K562 (cell line): ENCODE measurements at regions not wholly inside any gene's neighbourhood (a gene's known extent, or its start where the extent isn't known, plus 50 kb on each side); places are given as distances from the start of the nearest gene placed in this dataset.

Source experiments
- ATAC-seq: fragments of 200-7000 bp; cut with Tn5 transposase; 3 replicates; pipeline ENCODE4 v1.9.1; 2020; ENCODE audit warnings: moderate library complexity
- BruUV-seq: library from RNA; stranded (reverse); fragments of 400-500 nt; replicated peaks from 2 replicates; lab custom pipeline; 2021; lab: Mats Ljungman, UMichigan
- CTCF ChIA-PET: fragments of 300-600 bp; formaldehyde crosslinking; extraction: SDS; loops from one replicate; lab custom pipeline; 2021; ENCODE audit warnings: low intra/inter-chr PET ratio; lab: Yijun Ruan, JAX
- POLR2A ChIA-PET: fragments of 300-600, 350-650 bp; sonication (Branson Sonifier 250); formaldehyde crosslinking; extraction: SDS; loops from one replicate; lab custom pipeline; 2021; ENCODE audit warnings: antibody characterized with exemption, inconsistent platforms; lab: Yijun Ruan, JAX
- DNase-seq, 4 experiments: peaks; one replicate each; pipeline versions ENCODE4 v3.0.0 to v3.0.0-alpha.2; 2011 to 2018; ENCODE audit warnings: low spot score in 3 of 4, mixed read lengths in 3 of 4; ENCODE audit errors: extremely low read depth in 1 of 4
- FAIRE-seq: peaks from 2 replicates; lab custom pipeline; 2011; peaks lifted over from hg19 to GRCh38; lab: Jason Lieb, UNC
- H2AFZ ChIP-seq: 2 replicates; pipeline ENCODE4 v1.6.0; 2011; ENCODE audit warnings: low read depth, low read length, control low read depth, inconsistent platforms
- H3K27ac ChIP-seq: fragments of 200-600 bp; 3 replicates; pipeline ENCODE4 v1.8.0; 2011; ENCODE audit warnings: low read depth, mild to moderate bottlenecking, control low read depth, inconsistent platforms, low read length, moderate library complexity, mixed read lengths; ENCODE audit errors: extremely low read depth
- H3K27me3 ChIP-seq, 2 experiments: fragments of 300-600 bp in 1 of 2; 2 replicates in 1 of 2; 3 replicates in 1 of 2; pipeline versions ENCODE4 v1.6.0 to v1.8.0; 2011; ENCODE audit warnings: inconsistent platforms in 2 of 2, low read length in 2 of 2, mild to moderate bottlenecking in 1 of 2, mixed read lengths in 1 of 2, moderate library complexity in 1 of 2; ENCODE audit not compliant: control insufficient read depth in 2 of 2, insufficient read depth in 2 of 2
- H3K36me3 ChIP-seq: fragments of 300-600 bp; 3 replicates; pipeline ENCODE4 v1.8.0; 2011; ENCODE audit warnings: mild to moderate bottlenecking, low read length, inconsistent platforms; ENCODE audit not compliant: control insufficient read depth, insufficient read depth
- H3K4me1 ChIP-seq, 2 experiments: fragments of 200-600 bp in 1 of 2; replicated peaks in 1 of 2; 2 replicates in 1 of 2; 3 replicates in 1 of 2; pipeline versions ENCODE4 v1.5.1 to v1.8.0; 2011; ENCODE audit warnings: inconsistent platforms in 2 of 2, low read length in 2 of 2, mild to moderate bottlenecking in 1 of 2, mixed read lengths in 1 of 2, moderate library complexity in 1 of 2; ENCODE audit not compliant: control insufficient read depth in 2 of 2, insufficient read depth in 2 of 2
- H3K4me2 ChIP-seq: 2 replicates; pipeline ENCODE4 v1.6.1; 2011; ENCODE audit warnings: low read length, control low read depth, inconsistent platforms, mixed read lengths; ENCODE audit not compliant: insufficient read depth
- H3K4me3 ChIP-seq: fragments of 200-600 bp; sonication (generic), shearing (Covaris generic); 2 replicates; pipeline ENCODE4 v1.5.1; 2016; ENCODE audit warnings: control low read depth, inconsistent platforms
- H3K79me2 ChIP-seq: fragments of 200-600 bp; 3 replicates; pipeline ENCODE4 v1.8.0; 2011; ENCODE audit warnings: low read length, inconsistent platforms; ENCODE audit not compliant: control insufficient read depth, insufficient read depth
- H3K9ac ChIP-seq, 2 experiments: 2 replicates each; pipeline versions ENCODE4 v1.6.0 to v1.6.1; 2011; ENCODE audit warnings: low read depth in 2 of 2, low read length in 2 of 2, control low read depth in 1 of 2, inconsistent platforms in 1 of 2, mild to moderate bottlenecking in 1 of 2, mixed read lengths in 1 of 2; ENCODE audit not compliant: insufficient read depth in 1 of 2
- H3K9me1 ChIP-seq: one replicate; pipeline ENCODE4 v1.6.0; 2011; ENCODE audit warnings: inconsistent platforms, mild to moderate bottlenecking, low read length, moderate library complexity; ENCODE audit not compliant: control insufficient read depth, insufficient read depth
- H3K9me3 ChIP-seq: replicated peaks from 2 replicates; pipeline ENCODE4 v1.5.1; 2011; ENCODE audit warnings: low read depth, low read length, inconsistent platforms; ENCODE audit not compliant: control insufficient read depth, insufficient read depth
- H4K20me1 ChIP-seq: replicated peaks from 2 replicates; pipeline ENCODE4 v1.6.1; 2011; ENCODE audit warnings: low read length, inconsistent platforms, mixed read lengths; ENCODE audit not compliant: control insufficient read depth, insufficient read depth
- ARID3B ChIP-seq: fragments of 250-450 bp; sonication (Bioruptor Pico); IDR thresholded peaks from 2 replicates; pipeline ENCODE4 v1.4.0; 2020; ENCODE audit warnings: borderline replicate concordance
- CC2D1A ChIP-seq: fragments of 450-650 bp; IDR thresholded peaks from 2 replicates; pipeline ENCODE4 v1.6.1; 2017; ENCODE audit warnings: mild to moderate bottlenecking
- CREB3L1 ChIP-seq: fragments of 450-650 bp; IDR thresholded peaks from 2 replicates; pipeline ENCODE4 v1.6.1; 2014; ENCODE audit warnings: low read depth, mild to moderate bottlenecking, moderate library complexity, borderline replicate concordance
- HIVEP1 ChIP-seq: fragments of 250-450 bp; sonication (Bioruptor Pico); IDR thresholded peaks from 2 replicates; pipeline ENCODE4 v1.4.0; 2020; ENCODE audit warnings: mild to moderate bottlenecking
- LARP7 ChIP-seq: fragments of 450-650 bp; IDR thresholded peaks from 2 replicates; pipeline ENCODE4 v1.6.1; 2016
- LCOR ChIP-seq: sonication (generic); formaldehyde crosslinking; IDR thresholded peaks from 2 replicates; pipeline ENCODE4 v1.8.0; 2022; ENCODE audit warnings: mild to moderate bottlenecking, missing genetic modification reagents
- MAFG ChIP-seq: fragments of 450-650 bp; conservative IDR thresholded peaks from 2 replicates; pipeline ENCODE4 v1.6.1; 2016; ENCODE audit warnings: missing genetic modification characterization, missing compliant biosample characterization
- MCM7 ChIP-seq, 2 experiments: fragments of 450-650 bp; IDR thresholded peaks; 2 replicates each; pipeline ENCODE4 v1.6.1; 2016 to 2018
- NCOR1 ChIP-seq: fragments of 450-650 bp; IDR thresholded peaks from 2 replicates; pipeline ENCODE4 v1.6.1; 2016; ENCODE audit warnings: mild to moderate bottlenecking, moderate library complexity
- VEZF1 ChIP-seq: fragments of 200-800 bp; sonication (Bioruptor generic); IDR thresholded peaks from 2 replicates; pipeline ENCODE4 v1.6.1; 2017; ENCODE audit warnings: missing genetic modification characterization, missing compliant biosample characterization
- ZBTB1 ChIP-seq: sonication (generic); formaldehyde crosslinking; IDR thresholded peaks from 2 replicates; pipeline ENCODE4 v1.8.1; 2023; ENCODE audit warnings: missing genetic modification reagents, low read depth, mild to moderate bottlenecking, borderline replicate concordance
- ZNF395 ChIP-seq: fragments of 200-800 bp; sonication (Bioruptor generic); IDR thresholded peaks from 2 replicates; pipeline ENCODE4 v1.6.1; 2017; ENCODE audit warnings: missing genetic modification characterization, missing compliant biosample characterization
- ZNF592 ChIP-seq: fragments of 450-650 bp; IDR thresholded peaks from 2 replicates; pipeline ENCODE4 v1.6.1; 2017; ENCODE audit warnings: antibody characterized with exemption, mild to moderate bottlenecking
- ZNF766 ChIP-seq: fragments of 200-800 bp; sonication (Bioruptor generic); conservative IDR thresholded peaks from 2 replicates; pipeline ENCODE4 v1.6.1; 2016; ENCODE audit warnings: missing genetic modification characterization, missing compliant biosample characterization
- WGBS: fragments of 100-300 bp; shearing (Covaris generic); methylation state at CpG from one replicate; pipeline ENCODE4 v1.1.6; 2016; ENCODE audit warnings: low coverage, mixed read lengths; ENCODE audit not compliant: insufficient coverage; ENCODE audit errors: missing lambda C conversion rate; 5-methylcytosine and 5-hydroxymethylcytosine counted together
- in situ Hi-C: fragments of 300-500 bp; cut with MboI; formaldehyde crosslinking; loops from 4 replicates; pipeline ENCODE4 v1.15.0; 2018; ENCODE audit warnings: inconsistent platforms, mixed read lengths
- intact Hi-C: fragments of 100-400 bp; cut with micrococcal nuclease; formaldehyde crosslinking; loops from 2 replicates; pipeline ENCODE4 v1.14.2; 2022

- no peak for FAIRE-seq
- Histone ChIP-seq H3K36me3 (no peaks in the 10 kb centered on the region), H3K27me3 (peaks cover 2 to 4% of the 10 kb centered on the region in 2 experiments; a peak in 2 of 5 replicates), H3K27ac (no peak overlapping the region), H3K9ac (no peak overlapping the region), H2AFZ (no peak overlapping the region), H3K4me1 (no peaks in the 10 kb centered on the region), H3K4me3 (no peak overlapping the region), H4K20me1 (no peaks in the 10 kb centered on the region), H3K9me3 (no peaks in the 10 kb centered on the region; the same call in 1 of the 2 replicates), H3K4me2 (no peak overlapping the region), H3K9me1 (no peaks in the 10 kb centered on the region), H3K79me2 (no peaks in the 10 kb centered on the region)
- intact Hi-C loops: no loop called here
- in situ Hi-C loops: no loop called here
- POLR2A ChIA-PET: no interaction called here
- ATAC-seq: no peak
- 3% methylated on average over 4 of the region's 4 CpGs for WGBS
- BruUV-seq: no TSS peak
- no peak for DNase-seq
- CTCF ChIA-PET: no interaction called here
- TF ChIP-seq LCOR (no peak), MAFG (no peak), CC2D1A (no peak), MCM7 (IDR thresholded peaks at IDR 0.05) (no peak), ZBTB1 (CRISPR knock-in tag) (no peak), NCOR1 (no peak), ARID3B (CRISPR knock-in tag) (no peak), ZNF592 (no peak), VEZF1 (no peak), HIVEP1 (CRISPR knock-in tag) (no peak), CREB3L1 (no peak), LARP7 (no peak), ZNF766 (no peak), ZNF395 (no peak)
Measured at GRCh38 chr5:5551499-5551898, 129.0 kb downstream of the ICE1 start.
